Neural progenitor cell (in vitro differentiated cells): ENCODE measurements at regions not wholly inside any gene's neighbourhood (a gene's known extent, or its start where the extent isn't known, plus 50 kb on each side); places are given as distances from the start of the nearest gene placed in this dataset.

ENCODE experiments used
- CTCF ChIP-seq: fragments of 200-600 bp; sonication (generic); IDR thresholded peaks from 2 replicates; pipeline ENCODE4 v1.5.1; 2017; ENCODE audit warnings: antibody characterized with exemption, mild to moderate bottlenecking
- EZH2 ChIP-seq: fragments of 200-600 bp; sonication (generic); IDR thresholded peaks from 2 replicates; pipeline ENCODE4 v1.6.1; 2017; ENCODE audit warnings: antibody characterized with exemption, mild to moderate bottlenecking, moderate library complexity

- TF ChIP-seq CTCF (no peak), EZH2 (no peak)
These were observed 109.7 kb downstream of the NKX6-1 start for GRCh38 chr4:84389406-84389805.
